ENCODE measurements at regions not wholly inside any gene's neighbourhood (a gene's known extent, or its start where the extent isn't known, plus 50 kb on each side); places are given as distances from the start of the nearest gene placed in this dataset.

GRCh38 chr1:55539652-55540512 lies 324.7 kb upstream of the USP24 start:
- no peaks in the 10 kb centered on the region for H3K4me1 ChIP-seq
- H3K36me3 ChIP-seq = no peaks in the 10 kb centered on the region
- H3K4me3 ChIP-seq = no peak overlapping the region
- H3K27me3 ChIP-seq (replicated peaks in 1 of 7) = no peaks in the 10 kb centered on the region
- TF ChIP-seq POLR2A (IDR thresholded peaks at IDR 0.05) (no peak), CTCF (IDR thresholded peaks at IDR 0.05 in 8 of 11, conservative IDR thresholded peaks at IDR 0.05 in 3 of 11) (no peak), POLR2AphosphoS5 (IDR thresholded peaks at IDR 0.05) (no peak)
- intact Hi-C loops (cut with DNase I; ENCODE audit: low total_unique reads) = no loop called here
- no peak overlapping the region for H3K27ac ChIP-seq
- no peaks in the 10 kb centered on the region for H3K9me3 ChIP-seq
- WGBS, 5 donors = 74 to 85% (median 77%) methylated on average over 5 of the region's 5 CpGs
- DNase-seq = no peak

- Histone ChIP-seq H3K27me3 (replicated peaks in 1 of 7) (no peaks in the 10 kb centered on the region), H3K27ac (no peak overlapping the region), H3K9me3 (no peaks in the 10 kb centered on the region), H3K36me3 (no peaks in the 10 kb centered on the region), H3K4me3 (no peak overlapping the region), H3K4me1 (no peaks in the 10 kb centered on the region)
- no peak for TF ChIP-seq POLR2A (IDR thresholded peaks at IDR 0.05)
- no peak for TF ChIP-seq POLR2AphosphoS5 (IDR thresholded peaks at IDR 0.05)
- intact Hi-C loops (cut with DNase I; ENCODE audit: low total_unique reads) = no loop called here
- DNase-seq = no peak
- WGBS, 5 donors = 83 to 95% (median 86%) methylated on average over 2 of the region's 2 CpGs
Observed at GRCh38 chr1:55538428-55538827, 323.3 kb upstream of the USP24 start.

- intact Hi-C loops (cut with DNase I; ENCODE audit: low total_unique reads) = no loop called here
- Histone ChIP-seq H3K4me3 (no peak overlapping the region), H3K36me3 (no peaks in the 10 kb centered on the region), H3K9me3 (no peaks in the 10 kb centered on the region), H3K4me1 (no peaks in the 10 kb centered on the region), H3K27me3 (replicated peaks in 1 of 7) (no peaks in the 10 kb centered on the region), H3K27ac (peak overlapping the region in 2 of 8 donors; percentile 14)
- DNase-seq = no peak
- 53 to 72% (median 69%) methylated on average over 2 of the region's 2 CpGs for WGBS, 5 donors
- no peak for TF ChIP-seq CTCF (IDR thresholded peaks at IDR 0.05 in 8 of 11, conservative IDR thresholded peaks at IDR 0.05 in 3 of 11)
- no peak for TF ChIP-seq POLR2AphosphoS5 (IDR thresholded peaks at IDR 0.05)
- TF ChIP-seq POLR2A (IDR thresholded peaks at IDR 0.05) = no peak
Observed at GRCh38 chr1:55536545-55536865, 321.3 kb upstream of the USP24 start.

GRCh38 chr1:55535724-55536544 lies 320.8 kb upstream of the USP24 start:
- WGBS, 5 donors = 70 to 89% (median 78%) methylated on average over 4 of the region's 4 CpGs
- Histone ChIP-seq H3K4me3 (no peak overlapping the region), H3K4me1 (no peaks in the 10 kb centered on the region), H3K9me3 (no peaks in the 10 kb centered on the region), H3K27me3 (replicated peaks in 1 of 7) (no peaks in the 10 kb centered on the region), H3K27ac (peak overlapping the region in 2 of 8 donors; percentile 14), H3K36me3 (no peaks in the 10 kb centered on the region)
- intact Hi-C loops (cut with DNase I; ENCODE audit: low total_unique reads) = no loop called here
- DNase-seq = no peak
- TF ChIP-seq CTCF (IDR thresholded peaks at IDR 0.05 in 8 of 11, conservative IDR thresholded peaks at IDR 0.05 in 3 of 11) = no peak
- no peak for TF ChIP-seq POLR2A (IDR thresholded peaks at IDR 0.05)
- TF ChIP-seq POLR2AphosphoS5 (IDR thresholded peaks at IDR 0.05) = no peak
